ENCODE measurements at regions not wholly inside any gene's neighbourhood (a gene's known extent, or its start where the extent isn't known, plus 50 kb on each side); places are given as distances from the start of the nearest gene placed in this dataset.

DNA sequence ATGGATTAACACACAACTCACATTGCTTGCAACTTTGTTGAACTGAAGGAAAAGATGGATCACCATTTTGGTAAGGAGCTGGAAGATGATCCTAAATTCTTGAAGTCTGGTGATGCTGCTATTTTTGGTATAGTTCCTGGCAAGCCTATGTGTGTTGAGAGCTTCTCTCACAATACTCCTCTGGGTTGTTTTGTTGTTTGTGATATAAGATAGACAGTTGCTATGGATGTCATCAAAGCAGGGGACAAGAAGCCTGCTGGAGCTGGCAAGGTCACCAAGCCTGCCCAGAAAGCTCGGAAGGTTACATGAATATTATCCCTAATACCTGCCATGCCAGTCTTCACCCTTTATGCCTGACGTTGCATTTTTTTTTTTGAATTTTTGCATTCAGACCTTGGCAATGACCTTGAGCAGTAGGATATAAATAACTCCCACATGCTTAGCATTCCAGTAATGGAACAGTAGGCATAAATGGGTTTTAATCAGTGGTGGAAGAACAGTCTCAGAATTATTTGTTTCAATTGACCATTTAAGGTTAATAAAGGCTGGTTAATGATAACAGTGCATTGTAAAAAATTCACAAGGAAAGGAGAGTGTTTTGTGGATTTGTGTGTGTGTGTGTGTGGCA is 129.0 kb upstream of the SEL1L start:
- BruUV-seq (replicated peaks), result no TSS peak
- Mint-ChIP-seq H3K4me3 (ENCODE audit: unreplicated experiment) (no peak overlapping the region), H3K27me3 (ENCODE audit: insufficient read depth, unreplicated experiment) (peaks cover 3% of the 10 kb centered on the region), H3K27ac (ENCODE audit: unreplicated experiment) (no peak overlapping the region), H3K9me3 (ENCODE audit: unreplicated experiment) (no peaks in the 10 kb centered on the region), H3K4me1 (ENCODE audit: low read depth, unreplicated experiment) (no peaks in the 10 kb centered on the region), H3K36me3 (ENCODE audit: insufficient read depth, unreplicated experiment) (no peaks in the 10 kb centered on the region)
- H3K4me1 ChIP-seq, result no peaks in the 10 kb centered on the region
- no peak overlapping the region for H3K4me3 ChIP-seq (ENCODE audit: low read depth, low read length)
- H3K36me3 ChIP-seq (ENCODE audit: control insufficient read depth, insufficient read depth, low read length), result no peaks in the 10 kb centered on the region
- TF ChIP-seq, protein P1, sequence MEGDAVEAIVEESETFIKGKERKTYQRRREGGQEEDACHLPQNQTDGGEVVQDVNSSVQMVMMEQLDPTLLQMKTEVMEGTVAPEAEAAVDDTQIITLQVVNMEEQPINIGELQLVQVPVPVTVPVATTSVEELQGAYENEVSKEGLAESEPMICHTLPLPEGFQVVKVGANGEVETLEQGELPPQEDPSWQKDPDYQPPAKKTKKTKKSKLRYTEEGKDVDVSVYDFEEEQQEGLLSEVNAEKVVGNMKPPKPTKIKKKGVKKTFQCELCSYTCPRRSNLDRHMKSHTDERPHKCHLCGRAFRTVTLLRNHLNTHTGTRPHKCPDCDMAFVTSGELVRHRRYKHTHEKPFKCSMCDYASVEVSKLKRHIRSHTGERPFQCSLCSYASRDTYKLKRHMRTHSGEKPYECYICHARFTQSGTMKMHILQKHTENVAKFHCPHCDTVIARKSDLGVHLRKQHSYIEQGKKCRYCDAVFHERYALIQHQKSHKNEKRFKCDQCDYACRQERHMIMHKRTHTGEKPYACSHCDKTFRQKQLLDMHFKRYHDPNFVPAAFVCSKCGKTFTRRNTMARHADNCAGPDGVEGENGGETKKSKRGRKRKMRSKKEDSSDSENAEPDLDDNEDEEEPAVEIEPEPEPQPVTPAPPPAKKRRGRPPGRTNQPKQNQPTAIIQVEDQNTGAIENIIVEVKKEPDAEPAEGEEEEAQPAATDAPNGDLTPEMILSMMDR (IDR thresholded peaks at IDR 0.05; ENCODE audit: insufficient read depth in 1 of 2, low read depth in 1 of 2, low read length in 1 of 2, severe bottlenecking in 1 of 2, unreplicated experiment in 1 of 2), result no peak
- no peaks in the 10 kb centered on the region for H3K27me3 ChIP-seq (replicated peaks; ENCODE audit: control insufficient read depth, insufficient read depth, low read length)
- no peaks in the 10 kb centered on the region for H3K9me3 ChIP-seq
- CTCF ChIA-PET, result no interaction called here
- intact Hi-C loops (cut with micrococcal nuclease; ENCODE audit: unreplicated experiment), result no loop called here
- no peak for DNase-seq
- POLR2A ChIA-PET, result no interaction called here

DNA sequence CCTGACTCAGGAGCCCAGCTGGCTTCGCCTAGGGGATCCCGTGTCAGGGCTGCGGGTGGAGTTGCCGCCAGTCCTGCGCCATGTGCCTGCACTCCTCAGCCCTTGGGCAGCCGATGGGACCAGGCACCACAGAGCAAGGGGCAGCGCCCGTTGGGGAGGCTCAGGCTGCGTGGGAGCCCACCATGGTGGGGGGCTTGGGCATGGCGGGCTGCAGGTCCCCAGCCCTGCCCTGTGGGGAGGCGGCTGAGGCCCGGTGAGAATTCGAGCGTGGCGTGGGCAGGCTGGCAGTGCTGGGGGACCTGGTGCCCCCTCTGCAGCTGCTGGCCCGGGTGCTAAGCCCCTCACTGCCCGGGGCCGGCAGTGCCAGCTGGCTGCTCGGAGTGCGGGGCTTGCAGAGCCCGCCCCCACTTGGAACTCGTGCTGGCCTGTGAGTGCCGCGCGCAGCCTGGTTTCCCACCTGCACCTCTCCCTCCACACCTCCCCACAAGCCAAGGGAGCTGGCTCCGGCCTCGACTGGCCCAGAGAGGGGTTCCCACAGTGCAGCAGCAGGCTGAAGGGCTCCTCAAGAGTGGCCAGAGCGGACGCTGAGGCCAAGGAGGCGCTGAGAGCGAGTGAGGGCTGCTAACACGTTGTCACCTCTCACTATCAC is 135.1 kb upstream of the SEL1L start:
- H3K4me1 Mint-ChIP-seq (ENCODE audit: low read depth, unreplicated experiment), result no peaks in the 10 kb centered on the region
- H3K4me3 ChIP-seq (ENCODE audit: low read depth, low read length), result no peak overlapping the region
- no TSS peak for BruUV-seq (replicated peaks)
- no peaks in the 10 kb centered on the region for H3K4me1 ChIP-seq
- H3K4me3 Mint-ChIP-seq (ENCODE audit: unreplicated experiment), result no peak overlapping the region
- no peaks in the 10 kb centered on the region for H3K27me3 Mint-ChIP-seq (ENCODE audit: insufficient read depth, unreplicated experiment)
- H3K9me3 ChIP-seq, result no peaks in the 10 kb centered on the region
- CTCF ChIA-PET, result no interaction called here
- H3K9me3 Mint-ChIP-seq (ENCODE audit: unreplicated experiment), result no peaks in the 10 kb centered on the region
- TF ChIP-seq, protein P1 (IDR thresholded peaks at IDR 0.05; ENCODE audit: insufficient read depth in 1 of 2, low read depth in 1 of 2, low read length in 1 of 2, severe bottlenecking in 1 of 2, unreplicated experiment in 1 of 2), result no peak
- no peaks in the 10 kb centered on the region for H3K36me3 Mint-ChIP-seq (ENCODE audit: insufficient read depth, unreplicated experiment)
- POLR2A ChIA-PET, result no interaction called here
- no peak overlapping the region for H3K27ac Mint-ChIP-seq (ENCODE audit: unreplicated experiment)
- no peaks in the 10 kb centered on the region for H3K36me3 ChIP-seq (ENCODE audit: control insufficient read depth, insufficient read depth, low read length)
- H3K27me3 ChIP-seq (replicated peaks; ENCODE audit: control insufficient read depth, insufficient read depth, low read length), result no peaks in the 10 kb centered on the region
- no peak for DNase-seq
- intact Hi-C loops (cut with micrococcal nuclease; ENCODE audit: unreplicated experiment), result no loop called here

DNA sequence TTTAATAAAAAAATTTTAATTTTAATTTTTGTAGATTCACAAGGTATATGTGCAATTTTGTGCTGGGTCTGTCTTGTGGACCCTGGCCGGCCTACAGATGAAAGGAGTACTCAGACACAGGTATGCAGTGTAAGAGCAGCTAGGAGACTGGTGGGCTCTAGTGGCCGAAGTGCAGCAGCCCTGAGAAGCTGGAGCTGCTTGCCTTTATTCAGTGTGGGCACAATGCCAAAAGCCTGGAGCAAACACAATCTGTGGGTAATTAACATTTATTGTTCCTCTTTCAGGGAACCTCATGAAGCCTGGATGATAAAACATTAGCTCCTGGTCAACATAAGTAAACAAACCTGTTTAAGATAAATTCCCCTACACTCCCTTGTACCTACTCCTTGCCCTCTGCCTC is 135.7 kb upstream of the SEL1L start:
- Mint-ChIP-seq H3K4me1 (ENCODE audit: low read depth, unreplicated experiment) (no peaks in the 10 kb centered on the region), H3K27me3 (ENCODE audit: insufficient read depth, unreplicated experiment) (no peaks in the 10 kb centered on the region), H3K9me3 (ENCODE audit: unreplicated experiment) (no peaks in the 10 kb centered on the region), H3K27ac (ENCODE audit: unreplicated experiment) (no peak overlapping the region), H3K4me3 (ENCODE audit: unreplicated experiment) (no peak overlapping the region), H3K36me3 (ENCODE audit: insufficient read depth, unreplicated experiment) (no peaks in the 10 kb centered on the region)
- TF ChIP-seq, protein P1 (IDR thresholded peaks at IDR 0.05; ENCODE audit: insufficient read depth in 1 of 2, low read depth in 1 of 2, low read length in 1 of 2, severe bottlenecking in 1 of 2, unreplicated experiment in 1 of 2), result no peak
- H3K9me3 ChIP-seq, result no peaks in the 10 kb centered on the region
- POLR2A ChIA-PET, result no interaction called here
- intact Hi-C loops (cut with micrococcal nuclease; ENCODE audit: unreplicated experiment), result no loop called here
- no peaks in the 10 kb centered on the region for H3K27me3 ChIP-seq (replicated peaks; ENCODE audit: control insufficient read depth, insufficient read depth, low read length)
- CTCF ChIA-PET, result no interaction called here
- H3K36me3 ChIP-seq (ENCODE audit: control insufficient read depth, insufficient read depth, low read length), result no peaks in the 10 kb centered on the region
- no peak overlapping the region for H3K4me3 ChIP-seq (ENCODE audit: low read depth, low read length)
- DNase-seq, result no peak
- no TSS peak for BruUV-seq (replicated peaks)
- no peaks in the 10 kb centered on the region for H3K4me1 ChIP-seq

Measured in Caco-2 (cell line).